Esophagus muscularis mucosa (tissue), 3 donors: ENCODE measurements at regions not wholly inside any gene's neighbourhood (a gene's known extent, or its start where the extent isn't known, plus 50 kb on each side); places are given as distances from the start of the nearest gene placed in this dataset.

Source experiments
- CTCF ChIP-seq, 3 experiments: fragments of 200-600 bp in 2 of 3; fragments of 450-650 bp in 1 of 3; sonication (generic) in 2 of 3; IDR thresholded peaks; one replicate each; pipeline ENCODE4 v1.5.1; 2017 to 2019; ENCODE audit warnings: antibody characterized with exemption in 3 of 3, mild to moderate bottlenecking in 2 of 3, moderate library complexity in 1 of 3
- POLR2A ChIP-seq: fragments of 450-650 bp; IDR thresholded peaks from one replicate; pipeline ENCODE4 v1.6.1; 2017; ENCODE audit warnings: antibody characterized with exemption, moderate library complexity, mild to moderate bottlenecking, low read depth

GRCh38 chr7:84812021-84812420 lies 374.8 kb downstream of the SEMA3D start:
- TF ChIP-seq CTCF (IDR thresholded peaks at IDR 0.05) (no peak), POLR2A (no peak)
